GM19324 (cell line): ENCODE measurements at regions not wholly inside any gene's neighbourhood (a gene's known extent, or its start where the extent isn't known, plus 50 kb on each side); places are given as distances from the start of the nearest gene placed in this dataset.
"Not testable (repeated sequence)": the region's sequence is repeated elsewhere in the genome, so short reads cannot be mapped to it uniquely, and the experiment has no call there.

Experiments
- ATAC-seq: cut with Tn5 transposase; IDR thresholded peaks from one replicate; pipeline ENCODE4 v1.9.1; 2021; ENCODE audit warnings: mild to moderate bottlenecking, moderate library complexity; ENCODE audit not compliant: unreplicated experiment, low FRiP score

- ATAC-seq: no peak
Measured at GRCh38 chr2:64742678-64743077, 89.0 kb upstream of the SERTAD2 start.

DNA sequence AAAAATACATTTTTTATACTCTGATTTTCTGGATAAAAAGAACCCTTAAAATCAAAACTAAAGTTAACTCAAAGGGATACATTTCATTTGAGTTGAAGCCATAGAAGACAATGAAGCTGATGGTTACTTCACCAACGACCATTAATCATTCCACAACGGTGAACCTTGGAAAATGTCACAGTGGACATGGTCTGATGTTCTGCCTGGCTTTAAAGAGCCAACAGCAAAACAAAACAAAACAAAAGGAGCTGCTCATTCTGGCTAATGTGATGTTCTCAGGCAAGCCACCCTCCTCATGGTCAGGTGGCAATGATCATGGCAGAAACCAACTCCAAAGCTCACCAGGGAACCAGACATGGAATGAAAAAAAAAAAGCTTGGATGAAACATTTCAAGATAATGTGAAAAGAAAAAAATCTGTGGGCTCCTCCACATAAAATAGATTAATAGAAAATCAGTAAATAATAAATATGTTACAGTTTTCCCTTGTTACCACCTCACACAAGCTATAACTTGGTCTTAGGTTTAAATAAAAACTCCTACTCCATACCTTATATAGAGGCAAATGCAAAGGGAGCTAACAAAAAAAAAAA, 90.1 kb upstream of the SERTAD2 start:
- no peak for ATAC-seq

- ATAC-seq: no peak
Measured at GRCh38 chr2:64745562-64745961, 91.8 kb upstream of the SERTAD2 start.

- ATAC-seq: not testable (repeated sequence)
Measured at GRCh38 chr2:64747690-64748091, 94.0 kb upstream of the SERTAD2 start.

- no peak for ATAC-seq
Measured at GRCh38 chr2:64748147-64748546, 94.4 kb upstream of the SERTAD2 start.

GRCh38 chr2:64748561-64748960, 94.8 kb upstream of the SERTAD2 start:
- no peak for ATAC-seq

DNA sequence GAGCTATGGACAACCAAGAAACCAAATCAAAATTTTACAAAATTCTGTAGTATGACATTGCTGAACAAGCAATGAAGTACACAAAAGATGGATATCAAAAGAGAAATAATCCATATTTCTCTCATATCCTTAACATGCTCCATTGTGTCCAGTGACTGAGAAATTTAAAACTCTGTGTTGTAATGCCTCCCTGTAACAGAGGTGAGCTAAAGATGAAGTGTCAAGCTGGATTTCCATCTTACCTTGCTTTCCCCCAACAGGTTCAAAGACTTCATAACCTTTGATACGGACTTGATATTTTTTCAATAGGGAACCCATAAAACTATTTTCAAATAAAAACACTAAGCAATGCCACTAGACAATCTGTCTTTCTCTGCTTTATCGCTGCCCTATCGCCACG, 95.7 kb upstream of the SERTAD2 start:
- no peak for ATAC-seq

DNA sequence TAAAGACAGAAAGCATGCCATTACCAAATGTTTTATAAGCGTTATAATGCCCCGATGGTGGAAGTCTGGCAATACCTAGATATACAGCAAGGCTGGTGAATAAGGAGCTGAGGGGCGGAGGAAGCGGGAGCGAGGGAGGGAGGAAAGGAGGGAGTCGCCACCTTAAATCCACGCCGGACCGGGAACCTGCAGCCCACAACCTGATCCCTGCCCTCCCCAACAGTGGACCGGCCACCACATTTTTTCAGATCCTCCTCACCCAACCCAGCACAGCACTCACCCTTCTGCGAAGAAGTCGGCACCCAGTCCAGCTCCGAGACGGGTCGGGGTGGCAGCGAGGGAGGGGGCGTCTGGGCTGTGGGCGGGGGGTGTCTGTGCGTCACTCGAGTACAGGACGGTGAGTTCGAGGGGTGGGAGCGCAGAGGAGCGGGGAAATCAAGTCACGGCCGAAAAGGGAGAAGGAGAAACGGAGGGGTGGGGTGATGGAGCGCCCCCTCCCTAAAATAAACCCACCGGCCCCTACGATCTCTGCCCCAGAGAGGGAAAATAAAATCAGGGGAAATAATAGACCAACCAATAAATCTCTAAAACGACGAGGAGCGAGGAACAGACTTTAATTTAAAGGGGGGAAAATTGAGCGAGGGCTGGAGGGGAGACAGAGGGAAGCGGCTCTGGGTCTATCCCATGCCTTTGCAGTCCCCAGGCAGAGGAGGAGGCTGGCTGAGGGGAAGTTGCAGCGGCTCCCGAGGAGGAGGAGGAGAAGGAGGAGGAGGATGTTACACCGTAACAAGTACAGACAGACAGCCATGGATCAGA, 96.5 kb upstream of the SERTAD2 start:
- ATAC-seq: no peak

DNA sequence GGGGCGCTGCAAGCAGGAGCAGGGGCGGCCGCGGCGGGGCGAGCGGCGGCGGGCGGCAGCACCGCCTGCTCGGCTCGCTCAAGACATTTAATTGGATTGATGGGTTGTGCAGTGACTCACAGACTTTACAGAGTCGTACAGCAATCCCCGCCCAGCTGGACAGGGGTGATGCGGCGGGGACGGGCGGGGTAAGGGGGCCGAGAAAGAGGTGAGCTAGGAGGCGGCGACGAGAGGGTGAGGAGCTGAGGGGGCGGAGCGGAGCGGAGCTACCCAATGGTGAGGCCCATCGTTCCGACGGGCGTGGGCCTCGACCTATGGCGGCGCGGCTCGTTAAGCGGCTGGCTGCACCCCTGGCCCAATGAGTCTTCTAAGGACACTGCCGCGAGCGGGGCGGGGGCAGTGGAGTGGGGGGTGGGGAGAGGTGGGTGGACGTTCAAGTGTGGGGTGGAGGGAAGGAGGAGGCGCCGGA, 97.1 kb upstream of the SERTAD2 start:
- ATAC-seq: peak; percentile 89

GRCh38 chr2:64751286-64752260, 97.9 kb upstream of the SERTAD2 start:
- ATAC-seq: peak; percentile 94

DNA sequence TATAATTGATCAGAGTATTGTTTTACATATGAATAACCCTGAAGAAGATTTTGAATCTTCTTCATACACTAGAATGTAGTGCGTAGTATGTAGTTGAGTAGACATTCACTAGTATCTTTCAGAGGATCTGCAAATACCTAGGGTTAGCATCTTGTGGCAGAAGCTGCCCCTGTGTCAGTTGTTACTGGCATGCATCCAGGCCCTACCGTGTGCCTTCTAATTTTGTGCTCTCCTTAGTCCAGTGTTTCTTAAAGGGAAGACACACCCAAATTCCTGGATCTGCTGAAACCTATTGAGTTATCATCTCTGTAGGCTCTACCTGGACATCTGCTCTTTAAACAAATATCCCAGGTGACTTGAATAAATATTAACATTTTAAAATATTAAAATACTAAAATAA, 99.7 kb upstream of the SERTAD2 start:
- no peak for ATAC-seq

- ATAC-seq: no peak
Measured at GRCh38 chr2:64754570-64754969, 100.9 kb upstream of the SERTAD2 start.

- no peak for ATAC-seq
Measured at GRCh38 chr2:64757126-64757525, 103.4 kb upstream of the SERTAD2 start.

GRCh38 chr2:64760128-64760527, 106.4 kb upstream of the SERTAD2 start:
- ATAC-seq: no peak

- no peak for ATAC-seq
Measured at GRCh38 chr2:64762301-64762997, 108.7 kb upstream of the SERTAD2 start.

- ATAC-seq: no peak
Measured at GRCh38 chr2:64763126-64763525, 109.4 kb upstream of the SERTAD2 start.

DNA sequence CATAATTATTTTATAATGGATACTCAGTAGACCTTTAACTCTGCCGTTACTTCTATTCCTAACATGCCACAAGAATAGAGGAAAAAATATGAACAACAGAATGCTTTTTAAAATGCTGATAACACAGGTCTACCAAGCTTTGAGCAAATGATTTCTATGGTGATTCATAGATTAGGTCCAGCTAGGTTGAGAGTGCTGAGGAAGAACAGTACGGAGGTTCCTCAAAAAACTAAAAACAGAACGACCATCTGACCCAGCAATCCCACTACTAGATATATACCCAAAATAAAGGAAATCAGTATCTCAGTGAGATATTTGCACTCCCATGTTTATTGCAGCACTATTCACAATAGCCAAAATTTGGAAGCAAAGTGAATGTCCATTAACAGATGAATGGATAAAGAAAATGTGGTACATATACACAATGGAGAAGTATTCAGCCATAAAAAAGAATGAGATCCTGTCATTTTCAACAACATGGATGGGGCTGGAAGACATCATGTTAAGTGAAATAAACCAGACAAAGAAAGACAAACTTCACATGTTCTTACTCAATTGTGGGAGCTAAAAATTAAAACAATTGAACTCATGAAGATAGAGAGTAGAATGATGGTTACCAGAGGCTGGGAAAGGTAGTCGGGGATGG, 111.6 kb upstream of the SERTAD2 start:
- no peak for ATAC-seq

DNA sequence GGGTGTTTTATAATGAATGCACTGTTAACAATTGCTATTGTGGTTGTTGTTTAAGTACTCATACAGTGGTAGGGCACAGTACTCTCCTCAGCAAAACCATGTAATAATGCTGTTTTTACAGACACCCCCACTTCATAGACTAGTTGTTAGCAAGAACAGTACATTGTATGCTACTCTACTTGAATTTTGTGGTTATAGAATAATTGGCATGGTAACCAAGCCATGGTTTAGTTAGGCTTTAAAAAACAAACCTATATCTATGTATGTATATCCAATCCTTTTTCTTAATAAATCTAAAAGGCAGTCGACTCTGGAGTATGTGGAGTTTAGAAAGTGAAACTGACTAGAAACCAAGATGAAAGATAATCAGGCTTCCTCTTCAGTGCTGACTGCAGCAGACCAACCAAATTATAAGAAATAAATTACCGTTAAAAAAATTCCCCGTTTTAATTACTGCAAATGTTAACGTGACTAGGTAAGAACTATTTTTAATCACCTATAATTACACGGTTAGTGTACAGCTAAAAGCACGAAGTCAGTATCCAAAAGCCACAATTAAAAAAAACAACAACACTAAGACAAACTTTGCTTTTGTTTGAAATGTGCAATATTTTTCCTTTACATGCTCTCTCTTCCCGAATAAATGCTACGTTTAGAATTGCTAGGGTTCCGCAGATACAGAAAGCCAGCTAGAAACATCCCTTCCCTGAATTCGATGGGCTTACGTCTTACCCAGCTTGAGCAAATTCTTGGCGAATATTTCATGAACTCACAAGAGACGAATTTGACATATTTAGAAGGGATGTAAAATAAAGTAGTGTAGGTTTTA, 113.3 kb upstream of the SERTAD2 start:
- ATAC-seq: no peak
